ENCODE measurements at regions not wholly inside any gene's neighbourhood (a gene's known extent, or its start where the extent isn't known, plus 50 kb on each side); places are given as distances from the start of the nearest gene placed in this dataset.

DNA sequence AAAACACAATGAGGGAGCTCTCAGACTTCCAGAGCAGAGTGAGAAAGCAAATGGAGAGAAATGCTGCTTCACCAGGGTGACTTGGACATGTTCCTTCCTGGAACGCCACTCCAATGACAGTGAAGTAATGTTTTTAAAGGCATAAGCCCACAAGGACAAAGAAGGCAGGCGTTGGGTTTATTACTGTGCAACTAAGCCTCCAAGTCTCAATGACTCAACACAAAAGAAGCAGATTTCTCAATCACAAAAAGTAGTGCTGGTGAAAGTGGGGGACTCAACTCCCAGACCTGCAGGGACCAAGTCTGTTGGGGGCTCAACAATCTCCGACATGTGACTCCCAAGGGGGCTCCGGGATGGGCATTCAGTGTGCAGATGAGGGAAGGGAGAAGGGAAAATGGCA is 505.2 kb downstream of the BCL11B start:
- TF ChIP-seq, protein P1, sequence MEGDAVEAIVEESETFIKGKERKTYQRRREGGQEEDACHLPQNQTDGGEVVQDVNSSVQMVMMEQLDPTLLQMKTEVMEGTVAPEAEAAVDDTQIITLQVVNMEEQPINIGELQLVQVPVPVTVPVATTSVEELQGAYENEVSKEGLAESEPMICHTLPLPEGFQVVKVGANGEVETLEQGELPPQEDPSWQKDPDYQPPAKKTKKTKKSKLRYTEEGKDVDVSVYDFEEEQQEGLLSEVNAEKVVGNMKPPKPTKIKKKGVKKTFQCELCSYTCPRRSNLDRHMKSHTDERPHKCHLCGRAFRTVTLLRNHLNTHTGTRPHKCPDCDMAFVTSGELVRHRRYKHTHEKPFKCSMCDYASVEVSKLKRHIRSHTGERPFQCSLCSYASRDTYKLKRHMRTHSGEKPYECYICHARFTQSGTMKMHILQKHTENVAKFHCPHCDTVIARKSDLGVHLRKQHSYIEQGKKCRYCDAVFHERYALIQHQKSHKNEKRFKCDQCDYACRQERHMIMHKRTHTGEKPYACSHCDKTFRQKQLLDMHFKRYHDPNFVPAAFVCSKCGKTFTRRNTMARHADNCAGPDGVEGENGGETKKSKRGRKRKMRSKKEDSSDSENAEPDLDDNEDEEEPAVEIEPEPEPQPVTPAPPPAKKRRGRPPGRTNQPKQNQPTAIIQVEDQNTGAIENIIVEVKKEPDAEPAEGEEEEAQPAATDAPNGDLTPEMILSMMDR (IDR thresholded peaks at IDR 0.05; ENCODE audit: low read depth, low read length) = no peak
- TF ChIP-seq POLR2A (IDR thresholded peaks at IDR 0.05; ENCODE audit: extremely low read depth, insufficient read length) = no peak
- TF ChIP-seq, protein P2, sequence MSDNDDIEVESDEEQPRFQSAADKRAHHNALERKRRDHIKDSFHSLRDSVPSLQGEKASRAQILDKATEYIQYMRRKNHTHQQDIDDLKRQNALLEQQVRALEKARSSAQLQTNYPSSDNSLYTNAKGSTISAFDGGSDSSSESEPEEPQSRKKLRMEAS (IDR thresholded peaks at IDR 0.05; ENCODE audit: low read depth, low read length) = no peak

Data from NB4 (cell line).